Esophagus squamous epithelium (tissue), 4 donors: ENCODE measurements at regions not wholly inside any gene's neighbourhood (a gene's known extent, or its start where the extent isn't known, plus 50 kb on each side); places are given as distances from the start of the nearest gene placed in this dataset.

Experiments used
- CTCF ChIP-seq, 6 experiments: fragments of 450-650 bp in 4 of 6; fragments of 200-600 bp in 2 of 6; sonication (generic) in 2 of 6; IDR thresholded peaks; one replicate each; pipeline ENCODE4 v1.5.1; 2016 to 2019; ENCODE audit warnings: antibody characterized with exemption in 6 of 6, mild to moderate bottlenecking in 4 of 6, moderate library complexity in 4 of 6
- POLR2A ChIP-seq, 4 donors: fragments of 450-650 bp; IDR thresholded peaks; one replicate each; pipeline ENCODE4 v1.6.1; 2017; ENCODE audit warnings: antibody characterized with exemption in 4 of 4, mild to moderate bottlenecking in 4 of 4, moderate library complexity in 3 of 4

- TF ChIP-seq CTCF (IDR thresholded peaks at IDR 0.05) (no peak), POLR2A (IDR thresholded peaks at IDR 0.05) (no peak)
Measured at GRCh38 chr6:28646650-28647049, 121.0 kb downstream of the GPX5 start.
